HS-5 (cell line): ENCODE measurements at regions not wholly inside any gene's neighbourhood (a gene's known extent, or its start where the extent isn't known, plus 50 kb on each side); places are given as distances from the start of the nearest gene placed in this dataset.
A peak's percentile ranks its signal among the peaks of the same experiment; 100 is the strongest.

Experiments used
- DNase-seq: peaks from one replicate; pipeline ENCODE4 v3.0.0-alpha.2; 2012; ENCODE audit warnings: low read depth

DNA sequence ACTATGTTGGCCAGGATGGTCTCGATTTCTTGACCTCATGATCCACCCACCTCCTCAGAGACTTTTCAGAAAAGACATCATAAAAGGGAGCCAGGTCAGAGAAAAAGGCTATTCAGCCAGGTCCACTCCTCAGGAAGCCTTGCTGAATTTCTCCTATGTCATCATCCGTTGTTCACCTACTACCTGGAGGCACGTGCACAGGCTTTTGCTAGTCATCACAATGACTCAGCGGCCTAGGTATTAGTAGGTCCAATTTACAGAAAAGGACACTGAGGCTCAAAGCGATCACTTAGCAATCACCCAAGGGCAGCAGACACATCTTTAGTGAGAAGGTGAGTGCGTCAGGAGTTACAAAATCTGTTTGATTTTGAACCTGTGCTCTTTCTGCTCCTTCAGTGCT lies 72.3 kb upstream of the RAD23B start:
- DNase-seq: no peak

DNA sequence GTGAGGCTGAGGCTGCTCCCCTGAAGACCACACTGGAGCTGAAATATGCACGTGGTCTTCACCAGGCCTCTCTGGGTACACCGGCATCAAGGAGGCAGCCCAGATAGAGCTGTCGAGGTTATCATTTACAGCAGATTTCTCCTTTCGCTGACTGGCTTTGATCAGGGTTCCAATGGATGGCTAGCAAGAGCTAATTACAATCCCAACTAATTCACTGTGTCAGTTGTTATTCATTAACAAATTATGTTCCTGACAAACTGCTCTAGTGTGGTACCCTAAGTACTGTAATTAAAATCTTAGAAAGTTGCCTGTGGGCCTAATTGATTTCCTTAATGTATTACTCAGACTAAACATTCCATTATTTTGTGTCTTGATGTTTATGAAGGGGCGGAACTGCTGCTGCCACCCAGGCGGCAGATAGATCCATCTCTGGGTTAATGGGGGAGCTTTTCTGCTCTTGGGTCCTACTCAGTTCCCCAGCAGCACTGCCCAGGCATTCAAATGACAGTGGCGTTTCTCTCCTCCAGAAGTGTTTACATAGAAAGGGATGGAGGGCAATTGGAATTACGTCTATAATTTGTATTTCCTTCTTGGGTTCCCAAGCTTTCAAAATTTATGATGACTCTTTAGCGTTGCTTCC lies 71.7 kb upstream of the RAD23B start:
- DNase-seq: no peak

DNA sequence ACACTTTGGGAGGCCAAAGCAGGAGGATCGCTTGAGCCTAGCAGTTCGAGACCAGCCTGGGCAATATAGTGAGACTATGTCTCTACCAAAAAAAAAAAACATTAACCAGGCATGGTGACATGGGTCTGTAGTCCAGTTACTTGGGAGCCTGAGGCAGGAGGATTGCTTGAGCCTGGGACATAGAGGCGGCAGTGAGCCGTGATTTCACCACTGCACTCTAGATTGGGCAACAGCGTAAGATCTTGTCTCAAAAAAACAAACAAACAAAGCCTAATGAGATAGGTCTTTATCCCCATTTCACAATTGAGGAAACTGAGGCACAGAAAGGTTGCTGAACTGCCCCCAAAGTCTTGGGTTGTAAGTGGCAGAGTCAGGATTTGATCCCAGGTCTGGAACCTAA lies 70.5 kb upstream of the RAD23B start:
- no peak for DNase-seq

GRCh38 chr9:107213080-107213479 lies 70.0 kb upstream of the RAD23B start:
- DNase-seq: no peak

DNA sequence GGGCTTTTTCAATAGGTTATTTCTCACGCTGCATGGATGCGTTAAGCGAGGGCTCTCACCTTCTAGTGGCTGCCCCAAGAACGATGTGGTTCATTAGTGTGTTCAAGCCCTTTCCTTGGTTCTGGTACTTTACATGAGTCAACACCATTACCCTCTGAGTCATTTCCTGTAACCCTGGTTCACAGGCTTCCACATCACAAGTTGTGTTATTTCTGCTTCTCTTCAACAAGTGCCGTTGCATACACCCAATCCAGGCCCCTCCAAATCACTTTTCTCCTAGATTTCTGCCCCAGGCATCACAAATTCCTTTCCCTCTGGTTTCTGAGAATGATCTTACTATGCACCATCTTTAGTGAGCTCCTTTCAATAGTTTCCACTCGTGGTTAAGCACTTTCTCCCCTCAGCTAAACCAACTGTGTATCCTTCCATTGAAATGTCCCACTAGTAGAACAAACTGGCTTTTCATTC lies 69.5 kb upstream of the RAD23B start:
- peak; percentile 94 for DNase-seq

- no peak for DNase-seq
Measured at GRCh38 chr9:107214381-107214780, 68.7 kb upstream of the RAD23B start.

- DNase-seq: no peak
Measured at GRCh38 chr9:107214915-107215314, 68.2 kb upstream of the RAD23B start.

DNA sequence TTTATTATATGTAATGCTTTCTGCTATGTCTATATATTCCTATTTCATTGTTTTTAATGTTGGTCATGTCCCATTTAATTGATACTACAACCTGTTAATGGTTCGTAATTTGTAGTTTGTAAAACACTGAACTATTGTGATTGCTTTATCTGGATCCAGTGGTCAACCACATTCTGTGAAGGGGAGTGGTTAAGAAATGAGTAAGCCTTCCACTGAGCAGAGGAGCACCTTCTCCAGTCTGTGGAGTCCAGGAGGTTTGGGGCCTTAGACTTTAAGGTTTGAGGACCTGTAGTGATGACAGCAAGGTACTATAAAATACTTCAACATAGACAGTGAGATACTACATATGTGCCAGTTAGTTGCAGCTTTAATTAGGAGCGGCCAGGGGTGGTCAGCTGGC lies 67.7 kb upstream of the RAD23B start:
- DNase-seq: peak; percentile 20

- no peak for DNase-seq
Measured at GRCh38 chr9:107216329-107216728, 66.8 kb upstream of the RAD23B start.

DNA sequence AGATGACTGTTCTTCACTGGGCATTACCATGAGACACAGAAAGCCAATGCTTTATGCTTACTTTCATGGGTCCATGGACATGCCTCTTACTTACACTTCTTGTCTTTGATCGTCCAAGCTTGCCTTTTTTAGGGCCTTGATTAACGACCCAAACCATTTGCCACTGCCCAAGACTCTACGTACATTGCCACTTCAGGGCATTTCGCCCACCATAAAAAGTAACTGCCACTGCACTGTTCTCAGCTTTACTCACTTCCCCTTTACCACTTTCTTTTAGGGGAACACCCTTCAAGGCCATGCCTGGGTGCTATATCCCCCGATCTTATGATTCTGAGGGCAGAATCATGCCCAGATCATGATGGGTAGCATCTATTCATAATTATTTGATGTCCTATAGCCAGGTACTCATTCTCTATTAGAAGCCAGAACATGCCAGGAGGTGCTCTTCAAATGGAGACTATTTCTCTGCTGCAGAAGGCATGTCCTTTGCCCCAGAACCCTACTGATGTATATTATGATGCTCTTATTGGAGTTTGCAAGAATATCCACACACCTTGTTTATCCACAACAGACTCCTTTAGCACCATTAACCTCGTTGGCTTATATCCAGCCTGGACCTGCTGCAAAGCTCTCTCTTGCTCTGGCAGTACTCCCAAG lies 64.1 kb upstream of the RAD23B start:
- no peak for DNase-seq

DNA sequence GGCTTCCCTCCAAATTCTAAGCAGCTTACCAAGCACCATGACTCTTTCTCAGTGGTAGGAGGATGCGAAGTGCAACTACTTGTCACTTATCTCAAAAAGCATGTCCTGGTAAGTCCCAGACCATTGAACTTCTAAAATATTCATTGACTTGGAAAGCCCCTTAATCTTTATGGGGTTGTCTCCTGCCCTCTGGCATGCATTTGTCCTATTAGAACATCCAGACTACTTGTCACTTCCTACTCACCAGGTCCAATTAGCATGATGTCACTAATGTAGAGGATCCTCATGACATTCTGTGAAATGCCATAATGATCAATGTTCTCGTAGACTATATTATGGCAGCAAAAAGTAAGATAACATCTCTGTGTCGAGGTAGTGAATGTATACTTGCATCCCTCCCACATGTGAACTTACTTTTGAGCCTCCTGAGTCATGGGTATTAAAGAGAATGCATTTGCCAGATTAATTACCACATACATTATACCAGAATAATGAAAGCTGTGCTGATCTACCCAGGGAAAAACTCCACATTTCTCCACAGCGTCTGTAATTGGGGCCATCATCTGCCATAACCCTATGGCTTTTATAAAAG lies 63.5 kb upstream of the RAD23B start:
- DNase-seq: no peak

DNA sequence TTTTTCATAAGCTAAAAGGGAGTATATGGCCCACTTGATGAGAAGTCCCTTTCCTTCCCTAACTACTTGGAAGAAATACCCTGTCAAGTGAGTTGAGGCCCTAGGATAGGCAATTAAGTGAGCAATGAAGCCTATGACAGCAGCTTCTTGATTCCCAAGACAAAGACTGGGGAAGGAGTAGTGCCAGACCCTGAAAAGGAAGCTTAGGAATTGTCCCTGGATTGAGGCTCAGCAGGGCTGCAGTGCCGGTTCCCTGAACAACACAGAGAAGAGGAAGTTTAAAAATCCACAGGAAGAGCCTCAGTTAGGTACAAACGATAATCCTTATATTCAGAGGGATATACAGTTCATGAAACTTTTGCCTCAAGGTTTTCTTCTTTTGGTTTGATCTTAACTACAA lies 61.8 kb upstream of the RAD23B start:
- DNase-seq: no peak

GRCh38 chr9:107222020-107222522 lies 61.0 kb upstream of the RAD23B start:
- DNase-seq: no peak

DNA sequence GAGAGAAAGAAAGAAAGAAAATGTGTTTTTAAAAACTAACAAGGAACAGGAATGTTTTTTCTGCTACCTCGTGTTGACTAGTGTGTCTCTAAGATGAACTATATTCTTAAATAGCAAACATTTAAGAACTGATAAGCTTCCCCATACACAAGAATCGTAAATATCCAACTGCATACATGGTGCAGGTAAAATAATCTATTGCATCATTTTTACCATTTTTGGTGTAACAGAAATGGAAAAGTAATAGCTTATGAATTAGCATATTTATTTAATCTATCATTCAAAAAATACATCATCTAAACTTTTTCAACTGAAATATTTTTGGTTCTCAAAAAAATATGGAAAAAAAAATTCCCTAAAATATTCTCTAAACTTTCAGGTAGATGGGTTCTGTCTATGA lies 59.7 kb upstream of the RAD23B start:
- no peak for DNase-seq

- no peak for DNase-seq
Measured at GRCh38 chr9:107224252-107224651, 58.8 kb upstream of the RAD23B start.

DNA sequence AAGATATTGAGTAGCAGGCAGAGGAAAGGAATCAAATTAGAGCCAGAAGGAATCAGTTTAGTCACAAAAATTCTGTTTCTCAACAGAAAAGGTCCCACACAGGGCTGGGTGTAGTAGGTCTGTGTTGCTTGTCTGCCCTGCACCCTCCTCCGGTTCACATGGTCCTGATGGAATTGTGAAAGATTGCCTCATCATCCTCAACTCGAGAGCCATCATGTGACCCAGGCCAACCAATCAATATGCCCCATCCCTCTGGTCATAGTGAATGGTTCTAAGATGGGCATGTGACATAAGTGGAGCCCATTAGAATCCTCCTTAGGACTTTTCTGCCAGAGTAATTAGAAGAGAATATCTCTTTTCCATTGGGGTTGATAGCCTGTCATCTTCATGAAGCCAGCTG lies 56.7 kb upstream of the RAD23B start:
- DNase-seq: no peak

GRCh38 chr9:107227774-107228173 lies 55.3 kb upstream of the RAD23B start:
- no peak for DNase-seq

- DNase-seq: no peak
Measured at GRCh38 chr9:107228496-107229039, 54.5 kb upstream of the RAD23B start.

DNA sequence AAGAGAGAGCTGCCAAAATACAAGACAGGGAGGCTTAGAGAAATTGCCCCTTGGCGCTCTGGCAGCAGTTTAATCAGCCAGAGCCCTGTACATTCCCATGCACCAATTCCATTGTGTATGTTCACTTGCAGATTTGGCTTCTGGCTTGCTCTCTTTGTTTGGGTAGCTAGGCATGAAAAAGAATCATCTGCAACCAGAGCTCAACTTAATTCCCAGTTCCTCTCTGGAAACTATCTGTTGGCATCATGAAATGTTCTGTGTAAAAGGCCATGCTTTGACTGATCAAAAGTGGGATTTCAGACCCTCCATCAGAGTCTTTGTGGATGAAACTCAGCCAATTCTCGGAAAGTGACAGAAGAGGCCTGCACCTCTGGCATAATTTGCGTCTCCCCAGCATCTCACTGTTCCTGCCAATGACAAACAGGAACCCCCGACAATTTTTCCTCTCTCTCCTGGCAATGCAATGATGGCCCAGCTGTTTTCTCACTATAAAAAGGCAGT lies 53.8 kb upstream of the RAD23B start:
- no peak for DNase-seq
